SJCRH30 (cell line): ENCODE measurements at regions not wholly inside any gene's neighbourhood (a gene's known extent, or its start where the extent isn't known, plus 50 kb on each side); places are given as distances from the start of the nearest gene placed in this dataset.

Experiments used
- DNase-seq, 2 experiments: peaks; one replicate each; pipeline ENCODE4 v3.0.0-alpha.2; 2015 to 2020
- H3K27ac ChIP-seq: fragments of 250-450 bp; sonication (Bioruptor Pico); 2 replicates; pipeline ENCODE4 v1.5.1; 2020; ENCODE audit warnings: mild to moderate bottlenecking, moderate library complexity
- H3K27me3 ChIP-seq: fragments of 250-450 bp; sonication (Bioruptor Pico); 2 replicates; pipeline ENCODE4 v1.5.1; 2020; ENCODE audit warnings: mild to moderate bottlenecking, moderate library complexity
- H3K36me3 ChIP-seq: fragments of 250-450 bp; sonication (Bioruptor Pico); 2 replicates; pipeline ENCODE4 v1.5.1; 2020; ENCODE audit warnings: mild to moderate bottlenecking, moderate library complexity
- H3K4me1 ChIP-seq: fragments of 250-450 bp; sonication (Bioruptor Pico); 2 replicates; pipeline ENCODE4 v1.5.1; 2020; ENCODE audit warnings: mild to moderate bottlenecking, moderate library complexity
- H3K4me3 ChIP-seq: fragments of 250-450 bp; sonication (Bioruptor Pico); 2 replicates; pipeline ENCODE4 v1.5.1; 2020; ENCODE audit warnings: mild to moderate bottlenecking, moderate library complexity
- H3K9me3 ChIP-seq: fragments of 250-450 bp; sonication (Bioruptor Pico); replicated peaks from 2 replicates; pipeline ENCODE4 v1.5.1; 2020; ENCODE audit warnings: mild to moderate bottlenecking, moderate library complexity

- H3K9me3 ChIP-seq, result no peaks in the 10 kb centered on the region
- H3K27me3 ChIP-seq, result no peaks in the 10 kb centered on the region
- no peak overlapping the region for H3K4me3 ChIP-seq
- DNase-seq, result no peak
- no peak overlapping the region for H3K27ac ChIP-seq
- no peaks in the 10 kb centered on the region for H3K4me1 ChIP-seq
- no peaks in the 10 kb centered on the region for H3K36me3 ChIP-seq
Measured at GRCh38 chr11:79794484-79795393, 353.9 kb upstream of the TENM4 start.

GRCh38 chr11:79794057-79794456, 353.2 kb upstream of the TENM4 start:
- Histone ChIP-seq H3K36me3 (no peaks in the 10 kb centered on the region), H3K4me3 (no peak overlapping the region), H3K27me3 (no peaks in the 10 kb centered on the region), H3K4me1 (no peaks in the 10 kb centered on the region), H3K27ac (no peak overlapping the region), H3K9me3 (no peaks in the 10 kb centered on the region)
- no peak for DNase-seq

GRCh38 chr11:79786961-79787360, 346.1 kb upstream of the TENM4 start:
- no peak for DNase-seq
- H3K4me3 ChIP-seq, result no peak overlapping the region
- no peaks in the 10 kb centered on the region for H3K36me3 ChIP-seq
- H3K27me3 ChIP-seq, result no peaks in the 10 kb centered on the region
- H3K9me3 ChIP-seq, result no peaks in the 10 kb centered on the region
- no peaks in the 10 kb centered on the region for H3K4me1 ChIP-seq
- no peak overlapping the region for H3K27ac ChIP-seq

- DNase-seq, result no peak
Measured at GRCh38 chr11:79783833-79784232, 343.0 kb upstream of the TENM4 start.

GRCh38 chr11:79768343-79768742, 327.5 kb upstream of the TENM4 start:
- no peaks in the 10 kb centered on the region for H3K4me1 ChIP-seq
- DNase-seq, result no peak
- H3K27ac ChIP-seq, result no peak overlapping the region
- no peaks in the 10 kb centered on the region for H3K9me3 ChIP-seq
- H3K27me3 ChIP-seq, result no peaks in the 10 kb centered on the region
- H3K4me3 ChIP-seq, result no peak overlapping the region
- no peaks in the 10 kb centered on the region for H3K36me3 ChIP-seq

More at GRCh38 chr11:79783833-79784232, 343.0 kb upstream of the TENM4 start:
- no peaks in the 10 kb centered on the region for H3K27me3 ChIP-seq
- H3K4me3 ChIP-seq, result no peak overlapping the region
- no peaks in the 10 kb centered on the region for H3K4me1 ChIP-seq
- no peaks in the 10 kb centered on the region for H3K9me3 ChIP-seq
- no peaks in the 10 kb centered on the region for H3K36me3 ChIP-seq
- no peak overlapping the region for H3K27ac ChIP-seq

GRCh38 chr11:79762279-79762921, 321.6 kb upstream of the TENM4 start:
- DNase-seq, result peak in 1 of 2 experiments; percentile 15
- H3K9me3 ChIP-seq, result no peaks in the 10 kb centered on the region

GRCh38 chr11:79758325-79758724, 317.5 kb upstream of the TENM4 start:
- Histone ChIP-seq H3K4me1 (no peaks in the 10 kb centered on the region), H3K27me3 (no peaks in the 10 kb centered on the region), H3K9me3 (no peaks in the 10 kb centered on the region), H3K27ac (no peak overlapping the region), H3K36me3 (no peaks in the 10 kb centered on the region), H3K4me3 (no peak overlapping the region)
- no peak for DNase-seq

More at GRCh38 chr11:79762279-79762921, 321.6 kb upstream of the TENM4 start:
- no peaks in the 10 kb centered on the region for H3K4me1 ChIP-seq
- H3K4me3 ChIP-seq, result no peak overlapping the region
- H3K27ac ChIP-seq, result no peak overlapping the region
- H3K27me3 ChIP-seq, result no peaks in the 10 kb centered on the region
- no peaks in the 10 kb centered on the region for H3K36me3 ChIP-seq

- Histone ChIP-seq H3K4me3 (no peak overlapping the region), H3K4me1 (no peaks in the 10 kb centered on the region), H3K9me3 (no peaks in the 10 kb centered on the region), H3K27ac (no peak overlapping the region), H3K27me3 (no peaks in the 10 kb centered on the region), H3K36me3 (no peaks in the 10 kb centered on the region)
- DNase-seq, result no peak
Measured at GRCh38 chr11:79747406-79747805, 306.6 kb upstream of the TENM4 start.

- Histone ChIP-seq H3K9me3 (no peaks in the 10 kb centered on the region), H3K4me3 (no peak overlapping the region), H3K36me3 (no peaks in the 10 kb centered on the region), H3K27me3 (no peaks in the 10 kb centered on the region), H3K4me1 (no peaks in the 10 kb centered on the region), H3K27ac (no peak overlapping the region)
- DNase-seq, result no peak
Measured at GRCh38 chr11:79744941-79745340, 304.1 kb upstream of the TENM4 start.

GRCh38 chr11:79742176-79742575, 301.3 kb upstream of the TENM4 start:
- Histone ChIP-seq H3K4me3 (no peak overlapping the region), H3K9me3 (no peaks in the 10 kb centered on the region), H3K27ac (no peak overlapping the region), H3K27me3 (no peaks in the 10 kb centered on the region), H3K36me3 (no peaks in the 10 kb centered on the region), H3K4me1 (no peaks in the 10 kb centered on the region)
- no peak for DNase-seq

GRCh38 chr11:79739591-79739990, 298.8 kb upstream of the TENM4 start:
- H3K9me3 ChIP-seq, result no peaks in the 10 kb centered on the region

GRCh38 chr11:79727221-79727620, 286.4 kb upstream of the TENM4 start:
- Histone ChIP-seq H3K4me3 (no peak overlapping the region), H3K27ac (no peak overlapping the region), H3K27me3 (no peaks in the 10 kb centered on the region), H3K4me1 (no peaks in the 10 kb centered on the region), H3K9me3 (no peaks in the 10 kb centered on the region), H3K36me3 (no peaks in the 10 kb centered on the region)
- no peak for DNase-seq

More at GRCh38 chr11:79739591-79739990, 298.8 kb upstream of the TENM4 start:
- H3K27ac ChIP-seq, result no peak overlapping the region
- H3K27me3 ChIP-seq, result no peaks in the 10 kb centered on the region
- no peaks in the 10 kb centered on the region for H3K4me1 ChIP-seq
- DNase-seq, result no peak
- H3K36me3 ChIP-seq, result no peaks in the 10 kb centered on the region
- H3K4me3 ChIP-seq, result no peak overlapping the region

GRCh38 chr11:79720115-79720514, 279.3 kb upstream of the TENM4 start:
- Histone ChIP-seq H3K4me1 (no peaks in the 10 kb centered on the region), H3K4me3 (no peak overlapping the region), H3K9me3 (no peaks in the 10 kb centered on the region), H3K27me3 (no peaks in the 10 kb centered on the region), H3K27ac (no peak overlapping the region), H3K36me3 (no peaks in the 10 kb centered on the region)
- no peak for DNase-seq

GRCh38 chr11:79708319-79708932, 267.6 kb upstream of the TENM4 start:
- Histone ChIP-seq H3K9me3 (no peaks in the 10 kb centered on the region), H3K27ac (no peak overlapping the region), H3K36me3 (no peaks in the 10 kb centered on the region), H3K27me3 (no peaks in the 10 kb centered on the region), H3K4me3 (no peak overlapping the region), H3K4me1 (no peaks in the 10 kb centered on the region)
- DNase-seq, result peak; percentile 5 to 55

GRCh38 chr11:79705648-79706047, 264.8 kb upstream of the TENM4 start:
- Histone ChIP-seq H3K9me3 (no peaks in the 10 kb centered on the region), H3K4me3 (no peak overlapping the region), H3K4me1 (no peaks in the 10 kb centered on the region), H3K27me3 (no peaks in the 10 kb centered on the region), H3K27ac (no peak overlapping the region), H3K36me3 (no peaks in the 10 kb centered on the region)
- DNase-seq, result no peak
